Ishikawa (cell line): ENCODE measurements at regions not wholly inside any gene's neighbourhood (a gene's known extent, or its start where the extent isn't known, plus 50 kb on each side); places are given as distances from the start of the nearest gene placed in this dataset.

Experiments used
- CEBPB ChIP-seq: IDR thresholded peaks from 2 replicates; pipeline ENCODE4 v1.6.1; 2012
- CREB1 ChIP-seq: IDR thresholded peaks from 2 replicates; pipeline ENCODE4 v1.6.1; 2012; ENCODE audit warnings: low read depth
- EGR1 ChIP-seq: IDR thresholded peaks from 2 replicates; pipeline ENCODE4 v1.6.1; 2012
- NFIC ChIP-seq: IDR thresholded peaks from 2 replicates; pipeline ENCODE4 v1.6.1; 2012
- RAD21 ChIP-seq: IDR thresholded peaks from 2 replicates; pipeline ENCODE4 v1.6.1; 2012; ENCODE audit warnings: low read depth
- REST ChIP-seq: IDR thresholded peaks from 2 replicates; pipeline ENCODE4 v1.6.1; 2012; ENCODE audit warnings: low read depth, mild to moderate bottlenecking
- TF ChIP-seq, protein P1 (sequence below): IDR thresholded peaks from 2 replicates; pipeline ENCODE4 v1.6.1; 2012

DNA sequence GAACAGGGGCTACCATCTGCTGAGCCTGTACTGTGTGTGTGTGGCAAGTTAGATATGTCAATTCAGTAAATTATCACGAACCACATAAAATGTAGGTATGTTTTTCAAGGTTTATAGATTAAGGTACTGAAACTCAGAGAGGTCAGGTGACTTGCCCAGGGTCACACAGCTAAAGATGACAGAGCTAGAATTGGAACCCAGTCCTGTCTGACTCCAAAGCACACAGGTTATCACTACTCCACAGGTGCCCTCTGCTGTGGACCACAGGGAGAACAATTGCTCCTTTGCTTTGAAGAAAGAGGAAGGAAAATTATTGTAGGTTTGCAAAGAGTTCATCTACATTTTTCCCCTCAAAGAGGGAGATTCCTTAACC is 229.7 kb upstream of the AGAP1 start:
- TF ChIP-seq NFIC (no peak), EGR1 (no peak), REST (no peak), CREB1 (no peak), RAD21 (no peak), CEBPB (no peak)
- TF ChIP-seq, protein P1, sequence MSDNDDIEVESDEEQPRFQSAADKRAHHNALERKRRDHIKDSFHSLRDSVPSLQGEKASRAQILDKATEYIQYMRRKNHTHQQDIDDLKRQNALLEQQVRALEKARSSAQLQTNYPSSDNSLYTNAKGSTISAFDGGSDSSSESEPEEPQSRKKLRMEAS: no peak
